GM21576 (cell line): ENCODE measurements at regions not wholly inside any gene's neighbourhood (a gene's known extent, or its start where the extent isn't known, plus 50 kb on each side); places are given as distances from the start of the nearest gene placed in this dataset.

ENCODE experiments used
- ATAC-seq: cut with Tn5 transposase; IDR thresholded peaks from one replicate; pipeline ENCODE4 v1.9.1; 2021; ENCODE audit warnings: mild to moderate bottlenecking, moderate library complexity; ENCODE audit not compliant: unreplicated experiment

GRCh38 chr10:8731121-8732095, 676.9 kb downstream of the GATA3 start:
- ATAC-seq = no peak

DNA sequence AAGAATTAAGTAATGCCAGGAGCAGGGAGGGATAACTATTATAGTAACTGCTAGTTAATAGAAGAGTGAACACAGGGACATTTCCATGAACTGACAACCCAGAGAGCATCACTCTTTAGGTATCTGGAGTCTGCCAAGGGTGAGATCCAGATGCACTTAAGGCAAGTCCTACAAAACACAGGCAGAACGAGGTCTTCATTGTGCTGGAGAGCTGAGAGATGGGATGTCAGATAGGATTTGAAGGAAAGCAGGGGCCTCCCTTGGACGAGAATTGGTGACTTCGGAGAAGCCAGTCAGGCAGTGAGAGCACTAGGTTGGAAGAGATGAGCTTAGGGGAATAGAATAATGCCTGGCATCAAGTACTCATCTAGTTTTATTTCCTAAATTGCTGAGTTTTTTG, 684.5 kb downstream of the GATA3 start:
- no peak for ATAC-seq

- ATAC-seq = no peak
Measured at GRCh38 chr10:8752146-8752843, 697.8 kb downstream of the GATA3 start.

- ATAC-seq = no peak
Measured at GRCh38 chr10:8758029-8758428, 703.5 kb downstream of the GATA3 start.

DNA sequence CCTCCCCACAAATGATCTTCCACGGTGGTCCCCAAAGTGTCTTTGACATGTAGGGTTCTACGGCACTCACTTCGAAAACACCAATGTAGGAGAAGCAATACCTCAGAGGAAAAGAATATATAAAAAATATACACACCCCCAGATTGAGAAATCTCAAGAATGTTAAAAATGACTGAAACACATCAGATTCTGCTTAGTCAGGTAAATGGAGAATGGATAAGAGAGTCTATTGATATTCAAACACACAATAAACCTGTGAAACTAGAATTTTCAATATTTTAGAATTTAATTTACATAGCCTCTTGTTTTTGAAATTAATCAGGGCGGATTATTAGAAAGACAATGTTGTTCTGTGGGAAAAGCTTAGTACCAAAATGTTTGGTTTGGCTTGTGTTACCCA, 712.4 kb downstream of the GATA3 start:
- ATAC-seq = no peak

DNA sequence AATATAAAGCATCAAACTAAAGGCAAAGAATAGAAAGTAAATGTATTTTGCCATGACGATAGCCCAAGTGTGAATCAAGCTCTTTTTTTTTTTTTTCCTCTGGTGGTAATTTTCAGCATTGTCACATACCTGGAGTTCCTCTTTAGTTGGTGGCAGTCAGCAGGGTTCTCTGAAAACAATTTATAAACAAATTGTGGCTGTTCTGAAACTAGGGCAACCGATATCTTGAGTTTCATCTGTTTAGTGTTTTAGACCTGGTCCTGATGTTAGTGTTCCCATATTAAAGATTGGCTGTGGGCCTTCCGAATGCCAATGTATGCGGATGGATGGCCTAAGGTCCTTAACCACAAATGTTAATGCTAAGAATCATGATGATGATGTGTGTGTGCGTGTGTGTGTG, 713.1 kb downstream of the GATA3 start:
- ATAC-seq = no peak

GRCh38 chr10:8768341-8768740, 713.9 kb downstream of the GATA3 start:
- ATAC-seq = no peak

GRCh38 chr10:8768852-8769251, 714.4 kb downstream of the GATA3 start:
- no peak for ATAC-seq

GRCh38 chr10:8776926-8777622, 722.6 kb downstream of the GATA3 start:
- ATAC-seq = no peak

DNA sequence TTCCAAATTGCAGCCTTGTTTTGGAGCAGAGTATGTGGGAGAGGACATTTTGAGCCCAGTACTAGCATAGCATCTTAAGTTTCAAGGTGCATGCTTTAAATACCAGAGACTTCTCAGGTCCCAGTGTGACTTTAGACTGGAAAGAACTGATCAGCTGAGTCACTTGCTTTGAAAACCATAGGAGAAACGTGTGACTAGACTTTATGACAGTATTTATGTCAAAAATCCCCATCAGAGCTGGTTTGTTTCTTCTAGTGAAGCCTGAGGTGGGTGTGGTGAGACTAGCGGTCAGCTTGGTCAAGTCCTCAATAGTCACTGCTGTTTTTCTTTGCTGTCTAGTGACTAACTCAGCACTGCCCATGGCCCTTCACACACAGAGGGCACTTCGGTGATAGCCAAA, 724.2 kb downstream of the GATA3 start:
- ATAC-seq = no peak

DNA sequence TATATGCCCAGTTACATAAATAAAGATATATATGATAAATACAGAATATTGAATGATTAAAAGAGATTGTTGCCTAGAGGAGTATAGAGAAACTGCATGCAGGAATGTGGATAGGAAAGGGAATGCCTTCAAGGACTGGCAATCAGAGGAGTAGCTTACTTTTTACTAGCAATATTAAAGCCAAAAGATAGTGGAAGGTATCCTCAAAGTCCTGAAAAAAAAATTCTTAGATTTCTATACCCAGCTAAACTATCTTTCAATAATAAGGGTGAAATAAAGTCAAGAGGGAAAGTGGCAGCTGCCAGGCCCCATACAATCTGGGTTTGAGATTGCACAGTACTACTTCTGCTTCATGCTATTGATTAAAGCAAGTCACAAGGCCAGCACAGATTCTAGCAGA, 733.2 kb downstream of the GATA3 start:
- no peak for ATAC-seq

DNA sequence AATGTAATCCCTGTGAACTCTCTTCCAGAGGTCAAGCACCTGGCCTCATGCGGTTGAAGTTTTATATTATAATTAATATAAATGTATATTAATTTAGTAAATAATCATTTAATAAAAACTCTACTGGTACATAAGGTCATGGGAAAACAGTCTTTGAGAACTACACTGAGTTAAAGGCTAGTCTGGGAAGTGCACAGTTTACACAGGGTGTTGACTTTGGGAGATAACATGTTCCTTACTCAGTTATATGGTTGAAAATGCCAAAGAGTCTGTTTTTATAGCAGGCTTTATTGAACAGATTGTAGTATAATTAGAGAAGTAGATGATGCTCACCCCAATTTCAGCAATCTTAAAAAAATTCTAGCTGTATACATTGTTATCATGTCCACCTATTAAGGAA, 735.9 kb downstream of the GATA3 start:
- ATAC-seq = no peak

- no peak for ATAC-seq
Measured at GRCh38 chr10:8794860-8795259, 740.4 kb downstream of the GATA3 start.

DNA sequence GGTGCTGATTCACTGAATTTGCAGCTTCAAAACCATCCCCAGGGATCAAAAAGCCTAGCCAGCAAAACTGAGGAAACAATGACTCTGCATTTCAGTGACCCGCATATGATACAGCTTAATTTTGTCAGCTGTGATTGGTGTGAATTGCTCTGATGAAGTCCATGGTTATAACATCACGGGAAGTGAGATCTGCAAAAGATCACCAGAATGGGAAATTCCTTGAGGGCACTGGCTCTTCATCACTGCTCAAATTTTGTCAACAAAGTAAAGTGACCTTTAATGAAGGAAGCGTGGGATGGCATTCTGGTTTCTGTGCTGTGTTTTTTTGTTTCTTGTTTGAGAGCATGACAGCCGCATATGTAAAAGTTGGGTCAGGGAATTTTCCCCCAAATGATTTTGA, 745.9 kb downstream of the GATA3 start:
- ATAC-seq = no peak

GRCh38 chr10:8803992-8804391, 749.5 kb downstream of the GATA3 start:
- ATAC-seq = no peak

DNA sequence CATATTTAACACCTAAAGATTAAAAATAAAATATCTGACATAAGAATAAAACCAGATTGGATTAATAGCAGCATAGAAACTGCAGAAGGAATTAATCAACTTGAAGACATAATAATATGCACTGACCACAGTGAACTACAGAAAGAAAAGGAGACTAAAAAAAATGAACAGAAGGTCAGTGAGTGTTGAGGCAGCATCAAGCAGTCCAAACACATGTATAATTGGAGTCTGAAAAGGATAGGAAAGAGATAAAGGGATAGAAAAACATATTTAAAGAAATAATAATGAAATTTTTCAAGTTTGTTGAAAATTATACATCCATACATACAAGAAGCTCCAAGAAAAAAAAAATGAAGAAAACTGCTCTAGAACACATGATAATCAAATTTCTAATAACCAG, 756.2 kb downstream of the GATA3 start:
- no peak for ATAC-seq

DNA sequence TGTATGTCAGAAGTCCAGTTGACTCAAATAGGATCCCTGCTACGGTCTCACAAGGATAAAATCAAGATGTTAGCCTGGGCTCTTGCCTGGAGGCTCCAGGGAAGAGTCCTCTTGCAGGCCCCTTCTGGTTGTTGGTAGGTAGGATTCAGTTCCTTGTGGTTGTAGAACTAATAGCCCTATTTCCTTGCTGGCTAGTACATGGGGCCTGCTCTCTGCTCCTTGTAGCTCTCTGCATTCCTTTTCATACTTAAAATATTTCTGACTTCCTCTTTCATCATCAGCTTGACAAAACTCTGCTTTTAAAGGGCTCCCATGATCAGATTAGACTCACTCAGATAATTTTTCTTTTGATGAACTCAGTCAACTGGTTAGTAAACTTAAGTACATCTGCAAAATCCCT, 756.7 kb downstream of the GATA3 start:
- ATAC-seq = no peak

DNA sequence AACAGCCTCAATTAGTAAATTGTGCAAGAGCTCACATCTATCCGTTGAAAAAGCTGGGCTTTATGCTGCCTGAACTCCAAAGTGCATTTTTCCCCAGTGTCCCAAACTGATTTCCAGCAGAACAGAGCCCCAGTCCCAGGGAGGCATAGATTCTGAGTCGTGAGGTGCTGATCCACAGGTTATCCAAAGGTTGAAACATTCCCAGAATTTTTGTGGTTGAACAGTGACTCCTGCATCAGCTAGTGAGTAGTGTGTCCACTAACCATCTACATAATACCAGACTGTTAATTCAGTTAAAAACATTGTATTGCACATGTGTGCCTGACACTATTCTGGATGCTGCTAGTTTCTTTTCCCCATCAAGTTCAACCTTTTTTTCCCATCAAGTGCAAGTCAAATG, 761.5 kb downstream of the GATA3 start:
- ATAC-seq = no peak

- no peak for ATAC-seq
Measured at GRCh38 chr10:8817299-8817698, 762.8 kb downstream of the GATA3 start.

DNA sequence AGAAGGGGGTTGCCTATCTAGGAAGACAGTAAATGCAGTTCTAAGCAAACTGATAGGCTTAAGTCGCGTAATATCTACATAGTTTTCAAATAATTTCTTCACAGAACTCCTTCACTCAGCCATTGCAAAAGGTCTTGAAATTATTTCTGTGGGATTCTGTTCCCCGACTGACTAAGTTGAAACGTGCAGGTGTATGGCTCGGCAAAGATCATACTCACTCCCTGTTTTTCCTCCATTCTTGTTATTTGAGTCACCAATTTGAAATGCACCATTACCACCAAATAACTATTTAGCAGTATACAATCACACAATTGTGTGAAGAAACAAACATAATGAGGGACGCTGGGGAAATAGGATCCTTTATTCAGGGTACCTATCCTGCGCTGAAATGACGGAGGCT, 771.1 kb downstream of the GATA3 start:
- ATAC-seq = no peak

- no peak for ATAC-seq
Measured at GRCh38 chr10:8829592-8829991, 775.1 kb downstream of the GATA3 start.

DNA sequence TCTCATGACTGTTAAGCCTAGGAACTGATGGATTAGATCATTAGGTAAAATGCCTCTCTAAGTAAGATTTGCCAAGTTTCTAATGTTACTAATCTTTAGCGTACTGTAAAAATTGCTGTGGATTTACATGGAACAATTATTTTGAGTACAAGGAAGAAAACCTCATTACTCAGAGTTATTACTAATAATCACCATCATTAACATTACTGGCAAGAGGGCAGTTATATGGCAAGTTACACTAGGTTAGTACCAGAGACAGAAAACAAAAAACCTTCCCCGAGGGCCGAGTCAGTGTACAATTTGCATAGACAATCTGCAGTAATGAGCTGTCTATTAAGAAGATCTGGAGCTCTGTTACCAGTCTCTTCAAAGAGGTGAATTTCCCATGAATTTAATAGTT, 775.6 kb downstream of the GATA3 start:
- no peak for ATAC-seq
